MM.1S (cell line): ENCODE measurements at regions not wholly inside any gene's neighbourhood (a gene's known extent, or its start where the extent isn't known, plus 50 kb on each side); places are given as distances from the start of the nearest gene placed in this dataset.

Experiments
- EZH2 ChIP-seq: fragments of 300-600 bp; sonication (generic); optimal IDR thresholded peaks from 2 replicates; pipeline ENCODE3; 2017; ENCODE audit warnings: low read depth, mild to moderate bottlenecking, antibody characterized with exemption, low read length, mixed read lengths
- EZH2phosphoT487 ChIP-seq: fragments of 300-600 bp; sonication (generic); IDR thresholded peaks from 2 replicates; pipeline ENCODE4 v1.6.1; 2018; ENCODE audit warnings: antibody characterized with exemption, low read length
- TF ChIP-seq, protein P1 (sequence below): fragments of 300-600 bp; sonication (generic); IDR thresholded peaks from 2 replicates; pipeline ENCODE4 v1.5.1; 2016; ENCODE audit warnings: antibody characterized with exemption, low read length, mixed read lengths

- TF ChIP-seq, protein P1, sequence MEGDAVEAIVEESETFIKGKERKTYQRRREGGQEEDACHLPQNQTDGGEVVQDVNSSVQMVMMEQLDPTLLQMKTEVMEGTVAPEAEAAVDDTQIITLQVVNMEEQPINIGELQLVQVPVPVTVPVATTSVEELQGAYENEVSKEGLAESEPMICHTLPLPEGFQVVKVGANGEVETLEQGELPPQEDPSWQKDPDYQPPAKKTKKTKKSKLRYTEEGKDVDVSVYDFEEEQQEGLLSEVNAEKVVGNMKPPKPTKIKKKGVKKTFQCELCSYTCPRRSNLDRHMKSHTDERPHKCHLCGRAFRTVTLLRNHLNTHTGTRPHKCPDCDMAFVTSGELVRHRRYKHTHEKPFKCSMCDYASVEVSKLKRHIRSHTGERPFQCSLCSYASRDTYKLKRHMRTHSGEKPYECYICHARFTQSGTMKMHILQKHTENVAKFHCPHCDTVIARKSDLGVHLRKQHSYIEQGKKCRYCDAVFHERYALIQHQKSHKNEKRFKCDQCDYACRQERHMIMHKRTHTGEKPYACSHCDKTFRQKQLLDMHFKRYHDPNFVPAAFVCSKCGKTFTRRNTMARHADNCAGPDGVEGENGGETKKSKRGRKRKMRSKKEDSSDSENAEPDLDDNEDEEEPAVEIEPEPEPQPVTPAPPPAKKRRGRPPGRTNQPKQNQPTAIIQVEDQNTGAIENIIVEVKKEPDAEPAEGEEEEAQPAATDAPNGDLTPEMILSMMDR: no peak
- TF ChIP-seq EZH2 (no peak), EZH2phosphoT487 (no peak)
Measured at GRCh38 chr1:38740487-38740886, 119.1 kb downstream of the RRAGC start.
